ENCODE measurements at regions not wholly inside any gene's neighbourhood (a gene's known extent, or its start where the extent isn't known, plus 50 kb on each side); places are given as distances from the start of the nearest gene placed in this dataset.

DNA sequence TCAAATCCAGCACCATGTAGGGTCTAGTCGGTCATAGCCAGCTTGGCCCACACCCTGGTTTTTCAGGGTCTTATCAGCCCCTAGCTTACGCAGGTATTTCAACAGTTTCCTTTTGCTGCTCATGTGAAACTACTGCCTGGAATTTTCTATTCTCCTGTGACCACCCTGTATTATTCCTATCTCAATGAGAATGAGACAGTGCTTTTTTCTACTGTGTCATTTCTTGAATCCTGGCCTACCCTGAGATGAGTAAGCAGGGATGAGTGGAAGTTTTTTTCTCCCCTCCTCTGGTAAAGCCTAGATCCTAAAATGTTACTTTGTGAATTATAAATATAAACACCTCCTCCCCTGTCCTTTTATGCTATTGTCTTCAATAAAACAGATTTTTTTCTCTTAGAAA lies 62.7 kb upstream of the ARID2 start:
- no peak for DNase-seq (ENCODE audit: extremely low read depth in 1 of 2, low read depth in 1 of 2)

GRCh38 chr12:45667761-45668160 lies 61.7 kb upstream of the ARID2 start:
- no peak for DNase-seq (ENCODE audit: extremely low read depth in 1 of 2, low read depth in 1 of 2)

DNA sequence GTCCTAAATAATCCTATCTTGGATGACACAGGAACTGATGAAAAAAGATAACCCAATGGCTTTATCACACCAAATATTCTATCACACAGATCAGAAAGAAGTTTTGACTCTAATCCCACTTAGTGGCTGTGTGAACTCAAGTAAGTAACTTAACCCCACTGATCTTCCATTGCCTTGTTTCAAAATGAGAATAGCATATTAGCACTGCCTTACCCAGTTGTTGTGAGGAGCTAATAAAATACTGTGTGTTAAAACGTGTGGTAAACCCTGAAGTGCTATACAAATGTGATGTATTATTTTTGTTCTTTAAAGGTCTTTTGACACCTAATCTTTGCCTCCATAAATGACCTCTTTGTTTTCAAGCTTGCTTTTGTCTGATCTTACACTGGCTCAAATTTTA lies 60.9 kb upstream of the ARID2 start:
- DNase-seq (ENCODE audit: extremely low read depth in 1 of 2, low read depth in 1 of 2), result no peak

- no peak for DNase-seq (ENCODE audit: extremely low read depth in 1 of 2, low read depth in 1 of 2)
These were observed 60.4 kb upstream of the ARID2 start for GRCh38 chr12:45669093-45669492.

GRCh38 chr12:45669792-45670191 lies 59.7 kb upstream of the ARID2 start:
- DNase-seq (ENCODE audit: extremely low read depth in 1 of 2, low read depth in 1 of 2), result no peak

GRCh38 chr12:45670346-45671065 lies 59.0 kb upstream of the ARID2 start:
- no peak for DNase-seq (ENCODE audit: extremely low read depth in 1 of 2, low read depth in 1 of 2)

DNA sequence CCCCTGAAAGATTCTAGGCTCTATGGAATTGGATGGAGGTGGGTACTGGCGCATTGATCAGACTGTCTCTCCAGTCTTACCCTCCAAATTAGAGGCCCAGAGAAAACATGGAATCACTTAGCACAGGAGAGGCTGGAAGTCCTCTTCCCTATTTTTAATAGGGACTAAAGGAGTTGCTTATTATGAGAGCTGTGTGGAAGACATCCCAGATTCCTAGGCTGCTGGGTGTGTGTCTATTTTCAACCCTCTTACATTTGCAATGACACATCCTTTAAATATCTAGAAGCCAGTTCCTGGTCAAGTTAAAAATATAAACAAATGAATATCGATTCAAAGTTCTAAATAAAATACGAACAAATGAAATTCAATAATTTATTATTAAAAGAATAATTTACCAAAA lies 58.3 kb upstream of the ARID2 start:
- DNase-seq (ENCODE audit: extremely low read depth in 1 of 2, low read depth in 1 of 2), result no peak

GRCh38 chr12:45674181-45674977 lies 55.1 kb upstream of the ARID2 start:
- no peak for DNase-seq (ENCODE audit: extremely low read depth in 1 of 2, low read depth in 1 of 2)

DNA sequence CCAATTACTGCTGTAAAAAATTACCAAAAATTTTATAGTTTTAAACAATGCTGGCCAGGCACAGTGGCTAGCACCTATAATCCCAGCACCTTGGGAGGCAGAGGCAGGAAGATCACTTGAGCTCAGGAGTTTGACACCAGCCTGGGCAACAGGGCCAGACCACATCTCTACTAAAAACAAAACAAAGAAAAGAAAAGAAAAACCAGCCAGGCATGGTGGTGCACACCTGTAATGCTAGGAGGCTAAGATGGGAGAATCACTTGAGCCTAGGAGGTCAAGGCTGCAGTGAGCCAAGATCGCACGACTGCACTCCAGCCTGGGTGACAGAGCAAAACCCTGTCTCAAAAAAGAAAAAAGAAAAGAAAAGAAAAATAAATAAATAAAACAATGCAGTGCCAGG lies 54.0 kb upstream of the ARID2 start:
- no peak for DNase-seq (ENCODE audit: extremely low read depth in 1 of 2, low read depth in 1 of 2)
